H9 (cell line): ENCODE measurements at regions not wholly inside any gene's neighbourhood (a gene's known extent, or its start where the extent isn't known, plus 50 kb on each side); places are given as distances from the start of the nearest gene placed in this dataset.

Source experiments
- DNase-seq: peaks from one replicate; pipeline ENCODE4 v3.0.0-alpha.2; 2017
- H2AFZ ChIP-seq: one replicate; pipeline ENCODE4 v1.6.1; 2013; ENCODE audit warnings: mild to moderate bottlenecking, low read length, control low read depth, moderate library complexity
- H2AK5ac ChIP-seq: 2 replicates; pipeline ENCODE4 v1.6.1; 2013; ENCODE audit warnings: low read length, control low read depth, mixed read lengths; ENCODE audit not compliant: insufficient read length
- H2BK120ac ChIP-seq: one replicate; pipeline ENCODE4 v1.6.1; 2013; ENCODE audit warnings: low read depth, mild to moderate bottlenecking, low read length, control low read depth, inconsistent platforms; ENCODE audit not compliant: poor library complexity, severe bottlenecking
- H2BK12ac ChIP-seq: 2 replicates; pipeline ENCODE4 v1.6.1; 2013; ENCODE audit warnings: low read length, control low read depth, mixed read lengths, low read depth; ENCODE audit not compliant: insufficient read length
- H2BK15ac ChIP-seq: 2 replicates; pipeline ENCODE4 v1.6.1; 2013; ENCODE audit warnings: low read depth, low read length, control low read depth
- H2BK20ac ChIP-seq: one replicate; pipeline ENCODE4 v1.6.1; 2013; ENCODE audit warnings: low read depth, mild to moderate bottlenecking, low read length, control low read depth, inconsistent platforms; ENCODE audit not compliant: poor library complexity, severe bottlenecking
- H2BK5ac ChIP-seq: 2 replicates; pipeline ENCODE4 v1.6.1; 2013; ENCODE audit warnings: low read length, control low read depth, mixed read lengths; ENCODE audit not compliant: insufficient read length
- H3K14ac ChIP-seq: 2 replicates; pipeline ENCODE4 v1.6.1; 2013; ENCODE audit warnings: low read length, control low read depth; ENCODE audit not compliant: insufficient read depth
- H3K18ac ChIP-seq: 2 replicates; pipeline ENCODE4 v1.6.1; 2013; ENCODE audit warnings: low read depth, mild to moderate bottlenecking, mixed read lengths, low read length, control low read depth; ENCODE audit not compliant: insufficient read length
- H3K23ac ChIP-seq: 2 replicates; pipeline ENCODE4 v1.6.1; 2013; ENCODE audit warnings: low read length, control low read depth, mixed read lengths, low read depth; ENCODE audit not compliant: insufficient read length
- H3K23me2 ChIP-seq: 2 replicates; pipeline ENCODE4 v1.6.1; 2013; ENCODE audit warnings: low read depth, mild to moderate bottlenecking, mixed read lengths, low read length, control low read depth; ENCODE audit not compliant: insufficient read length, poor library complexity, severe bottlenecking
- H3K27ac ChIP-seq: 2 replicates; pipeline ENCODE4 v1.5.1; 2013; ENCODE audit warnings: low read length, control low read depth, mixed read lengths, low read depth; ENCODE audit not compliant: insufficient read length
- H3K27me3 ChIP-seq: 2 replicates; pipeline ENCODE4 v1.6.1; 2013; ENCODE audit warnings: low read length, control low read depth, inconsistent platforms; ENCODE audit not compliant: insufficient read depth
- H3K4ac ChIP-seq: 2 replicates; pipeline ENCODE4 v1.6.1; 2013; ENCODE audit warnings: low read depth, mild to moderate bottlenecking, control low read depth, inconsistent platforms, low read length, moderate library complexity
- H3K4me1 ChIP-seq: 2 replicates; pipeline ENCODE4 v1.6.1; 2013; ENCODE audit warnings: low read length, control low read depth, inconsistent platforms; ENCODE audit not compliant: insufficient read depth
- H3K4me2 ChIP-seq: 2 replicates; pipeline ENCODE4 v1.6.1; 2013; ENCODE audit warnings: low read length, control low read depth, mixed read lengths; ENCODE audit not compliant: insufficient read length, insufficient read depth
- H3K56ac ChIP-seq: 2 replicates; pipeline ENCODE4 v1.6.1; 2013; ENCODE audit warnings: low read depth, mild to moderate bottlenecking, mixed read lengths, low read length, control low read depth; ENCODE audit not compliant: insufficient read length
- H3K79me1 ChIP-seq: 2 replicates; pipeline ENCODE4 v1.6.1; 2013; ENCODE audit warnings: low read depth, mild to moderate bottlenecking, moderate library complexity, low read length, control low read depth, inconsistent platforms; ENCODE audit not compliant: insufficient read depth, poor library complexity, severe bottlenecking
- H3K79me2 ChIP-seq: 2 replicates; pipeline ENCODE4 v1.6.1; 2013; ENCODE audit warnings: low read length, control low read depth, inconsistent platforms; ENCODE audit not compliant: insufficient read depth
- H3K9ac ChIP-seq: 2 replicates; pipeline ENCODE4 v1.6.1; 2013; ENCODE audit warnings: low read length, control low read depth, mixed read lengths; ENCODE audit not compliant: insufficient read length; ENCODE audit errors: extremely low read depth
- H3K9me3 ChIP-seq: one replicate; pipeline ENCODE4 v1.6.1; 2013; ENCODE audit warnings: low read depth, low read length, inconsistent platforms; ENCODE audit not compliant: control insufficient read depth
- H3T11ph ChIP-seq: one replicate; pipeline ENCODE4 v1.6.1; 2013; ENCODE audit warnings: mild to moderate bottlenecking, low read length, control low read depth, inconsistent platforms
- H4K20me1 ChIP-seq: one replicate; pipeline ENCODE4 v1.6.1; 2013; ENCODE audit not compliant: control insufficient read depth, insufficient read length, insufficient read depth
- H4K5ac ChIP-seq: 2 replicates; pipeline ENCODE4 v1.6.1; 2013; ENCODE audit warnings: low read depth, mild to moderate bottlenecking, mixed read lengths, low read length, control low read depth; ENCODE audit not compliant: insufficient read length
- H4K8ac ChIP-seq: replicated peaks from 2 replicates; pipeline ENCODE4 v1.6.1; 2013; ENCODE audit warnings: low read length, control low read depth, mixed read lengths, low read depth; ENCODE audit not compliant: insufficient read length
- H4K91ac ChIP-seq: 2 replicates; pipeline ENCODE4 v1.6.1; 2013; ENCODE audit warnings: low read depth, mild to moderate bottlenecking, moderate library complexity, mixed read lengths, low read length, control low read depth; ENCODE audit not compliant: insufficient read length
- H3K27ac Mint-ChIP-seq, 3 experiments: 2 replicates in 2 of 3; 3 replicates in 1 of 3; pipeline ENCODE4 v1.8.0; 2020 to 2021; ENCODE audit warnings: mixed read lengths in 3 of 3, mild to moderate bottlenecking in 1 of 3, moderate library complexity in 1 of 3
- H3K27me3 Mint-ChIP-seq: 2 replicates; pipeline ENCODE4 v1.8.0; 2021; ENCODE audit warnings: low read depth, mild to moderate bottlenecking, moderate library complexity, mixed read lengths
- H3K36me3 Mint-ChIP-seq, 3 experiments: 2 replicates in 2 of 3; 3 replicates in 1 of 3; pipeline ENCODE4 v1.8.0; 2020 to 2021; ENCODE audit warnings: low read depth in 3 of 3, mixed read lengths in 3 of 3; ENCODE audit not compliant: insufficient read depth in 1 of 3
- H3K4me1 Mint-ChIP-seq, 2 experiments: 2 replicates each; pipeline ENCODE4 v1.8.0; 2020; ENCODE audit warnings: mixed read lengths in 2 of 2
- H3K4me3 Mint-ChIP-seq, 2 experiments: 2 replicates in 1 of 2; 3 replicates in 1 of 2; pipeline ENCODE4 v1.8.0; 2020 to 2021; ENCODE audit warnings: mild to moderate bottlenecking in 2 of 2, mixed read lengths in 2 of 2, moderate library complexity in 1 of 2
- H3K9me3 Mint-ChIP-seq, 2 experiments: 2 replicates in 1 of 2; 3 replicates in 1 of 2; pipeline ENCODE4 v1.8.0; 2020; ENCODE audit warnings: mild to moderate bottlenecking in 2 of 2, mixed read lengths in 2 of 2, moderate library complexity in 1 of 2
- WGBS: extraction: QIAGEN DNeasy Blood & Tissue Kit; methylation state at CpG from one replicate; pipeline ENCODE4 v1.1.7; 2013; ENCODE audit warnings: missing lambda C conversion rate, low lambda C conversion rate, mixed read lengths; ENCODE audit not compliant: insufficient read length; ENCODE audit errors: extremely low coverage; 5-methylcytosine and 5-hydroxymethylcytosine counted together
- TF ChIP-seq, protein P1 (sequence below): fragments of 200-600 bp; sonication (generic); conservative IDR thresholded peaks from 3 replicates; pipeline ENCODE4 v1.8.0; 2021; ENCODE audit warnings: antibody characterized with exemption, mild to moderate bottlenecking

DNA sequence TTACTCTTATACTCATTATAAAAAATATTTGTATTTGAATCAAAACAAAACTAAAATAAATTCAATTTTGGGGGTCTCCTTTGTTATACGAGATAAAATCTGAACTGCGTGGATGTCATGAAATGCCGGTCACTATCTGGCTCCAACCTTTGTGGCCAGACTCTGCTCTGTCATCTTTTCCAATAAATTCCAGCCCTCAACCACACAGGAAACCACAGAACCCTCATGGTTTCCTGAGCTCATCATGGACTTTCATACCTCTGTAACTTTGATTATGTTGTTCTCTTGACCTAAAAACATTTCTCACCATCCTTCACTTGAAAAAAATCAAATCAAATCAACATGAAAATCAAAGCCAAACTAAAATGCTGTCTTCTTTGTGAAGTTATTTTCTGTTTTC, 724.7 kb downstream of the METTL4 start:
- H4K8ac ChIP-seq: no peak overlapping the region
- no peak overlapping the region for H3K23ac ChIP-seq
- Mint-ChIP-seq H3K4me1 (no peaks in the 10 kb centered on the region), H3K27ac (no peak overlapping the region), H3K36me3 (no peaks in the 10 kb centered on the region), H3K27me3 (no peaks in the 10 kb centered on the region; the same call in 1 of the 2 replicates), H3K9me3 (peaks cover 0 to 3% of the 10 kb centered on the region in 2 experiments; a peak in 1 of 5 replicates), H3K4me3 (no peak overlapping the region)
- H2BK120ac ChIP-seq: no peak overlapping the region
- H4K91ac ChIP-seq: no peak overlapping the region
- H3K4ac ChIP-seq: no peak overlapping the region
- H2BK5ac ChIP-seq: no peak overlapping the region
- no peaks in the 10 kb centered on the region for H3K23me2 ChIP-seq
- no peak overlapping the region for H3T11ph ChIP-seq
- no peaks in the 10 kb centered on the region for H4K20me1 ChIP-seq
- H3K79me2 ChIP-seq: no peaks in the 10 kb centered on the region
- no peak overlapping the region for H3K14ac ChIP-seq
- no peaks in the 10 kb centered on the region for H3K27me3 ChIP-seq
- no peak overlapping the region for H3K9ac ChIP-seq
- no peak overlapping the region for H3K56ac ChIP-seq
- H4K5ac ChIP-seq: no peak overlapping the region
- TF ChIP-seq, protein P1, sequence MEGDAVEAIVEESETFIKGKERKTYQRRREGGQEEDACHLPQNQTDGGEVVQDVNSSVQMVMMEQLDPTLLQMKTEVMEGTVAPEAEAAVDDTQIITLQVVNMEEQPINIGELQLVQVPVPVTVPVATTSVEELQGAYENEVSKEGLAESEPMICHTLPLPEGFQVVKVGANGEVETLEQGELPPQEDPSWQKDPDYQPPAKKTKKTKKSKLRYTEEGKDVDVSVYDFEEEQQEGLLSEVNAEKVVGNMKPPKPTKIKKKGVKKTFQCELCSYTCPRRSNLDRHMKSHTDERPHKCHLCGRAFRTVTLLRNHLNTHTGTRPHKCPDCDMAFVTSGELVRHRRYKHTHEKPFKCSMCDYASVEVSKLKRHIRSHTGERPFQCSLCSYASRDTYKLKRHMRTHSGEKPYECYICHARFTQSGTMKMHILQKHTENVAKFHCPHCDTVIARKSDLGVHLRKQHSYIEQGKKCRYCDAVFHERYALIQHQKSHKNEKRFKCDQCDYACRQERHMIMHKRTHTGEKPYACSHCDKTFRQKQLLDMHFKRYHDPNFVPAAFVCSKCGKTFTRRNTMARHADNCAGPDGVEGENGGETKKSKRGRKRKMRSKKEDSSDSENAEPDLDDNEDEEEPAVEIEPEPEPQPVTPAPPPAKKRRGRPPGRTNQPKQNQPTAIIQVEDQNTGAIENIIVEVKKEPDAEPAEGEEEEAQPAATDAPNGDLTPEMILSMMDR: no peak
- H2BK20ac ChIP-seq: no peak overlapping the region
- no peak for DNase-seq
- no peak overlapping the region for H2AFZ ChIP-seq
- no peak overlapping the region for H3K18ac ChIP-seq
- no peaks in the 10 kb centered on the region; the same call in 1 of the 2 replicates for H3K4me1 ChIP-seq
- WGBS: no CpG with 5 or more reads among the region's 3 CpGs
- no peak overlapping the region for H2BK15ac ChIP-seq
- H3K79me1 ChIP-seq: no peaks in the 10 kb centered on the region
- no peaks in the 10 kb centered on the region for H3K9me3 ChIP-seq
- H3K27ac ChIP-seq: no peak overlapping the region
- H2BK12ac ChIP-seq: no peak overlapping the region
- H2AK5ac ChIP-seq: no peak overlapping the region
- no peak overlapping the region for H3K4me2 ChIP-seq
